ENCODE measurements at regions not wholly inside any gene's neighbourhood (a gene's known extent, or its start where the extent isn't known, plus 50 kb on each side); places are given as distances from the start of the nearest gene placed in this dataset.

GRCh38 chr3:84504761-84505160, 454.0 kb upstream of the CADM2 start:
- Histone ChIP-seq H3K79me1 (ENCODE audit: low read depth, low read length) (no peaks in the 10 kb centered on the region), H3K4me2 (ENCODE audit: insufficient read depth in 1 of 2, low read depth in 2 of 2, low read length in 2 of 2) (no peak overlapping the region), H2AK5ac (ENCODE audit: low read depth, low read length) (no peak overlapping the region), H4K8ac (ENCODE audit: extremely low read depth, insufficient read depth, low read length) (no peak overlapping the region), H2BK5ac (ENCODE audit: low read depth, low read length) (no peak overlapping the region), H3K9me3 (ENCODE audit: insufficient read depth in 2 of 2, low read depth in 1 of 2, low read length in 1 of 2) (no peaks in the 10 kb centered on the region), H3K27me3 (replicated peaks in 1 of 4; ENCODE audit: control insufficient read depth in 3 of 4, extremely low read depth in 1 of 4, insufficient read depth in 3 of 4, low read length in 3 of 4) (no peaks in the 10 kb centered on the region), H3K27ac (ENCODE audit: low read depth, low read length) (no peak overlapping the region), H3K79me2 (ENCODE audit: control insufficient read depth in 1 of 2, insufficient read depth in 2 of 2, low read length in 2 of 2) (no peaks in the 10 kb centered on the region), H3K4me1 (replicated peaks in 1 of 4; ENCODE audit: control insufficient read depth in 3 of 4, insufficient read depth in 4 of 4, low read length in 3 of 4) (no peaks in the 10 kb centered on the region), H3K36me3 (ENCODE audit: control insufficient read depth in 2 of 4, insufficient read depth in 4 of 4, low read length in 3 of 4) (no peaks in the 10 kb centered on the region), H3K14ac (ENCODE audit: insufficient read length) (no peak overlapping the region), H3K23me2 (ENCODE audit: low read depth, low read length) (no peaks in the 10 kb centered on the region), H2BK120ac (replicated peaks; ENCODE audit: low read depth, low read length) (no peak overlapping the region), H2BK20ac (ENCODE audit: low read length) (no peak overlapping the region), H4K5ac (ENCODE audit: insufficient read length, low read depth, low read length) (no peak overlapping the region), H3K4me3 (ENCODE audit: extremely low read depth in 1 of 4, insufficient read depth in 2 of 4, low read depth in 3 of 4, low read length in 4 of 4) (no peak overlapping the region), H3K23ac (ENCODE audit: insufficient read length) (no peak overlapping the region), H3K4ac (replicated peaks; ENCODE audit: insufficient read length, low read depth, low read length) (no peak overlapping the region), H2BK15ac (ENCODE audit: low read length) (no peak overlapping the region), H2BK12ac (ENCODE audit: low read depth, low read length) (no peak overlapping the region), H2AFZ (ENCODE audit: low read length) (no peak overlapping the region), H3K9ac (replicated peaks in 1 of 4; ENCODE audit: extremely low read depth in 1 of 4, low read depth in 3 of 4, low read length in 3 of 4) (no peak overlapping the region), H3K56ac (replicated peaks; ENCODE audit: insufficient read length, low read depth, low read length) (no peak overlapping the region), H4K20me1 (replicated peaks in 1 of 2; ENCODE audit: control insufficient read depth in 1 of 2, insufficient read depth in 2 of 2, low read length in 2 of 2) (no peaks in the 10 kb centered on the region), H3K18ac (ENCODE audit: extremely low read depth, low read length) (no peak overlapping the region), H4K91ac (replicated peaks; ENCODE audit: insufficient read length, low read length) (no peak overlapping the region)
- no peak for DNase-seq (ENCODE audit: low read depth in 1 of 2, low spot score in 2 of 2)
- 81% methylated on average over 1 of the region's 1 CpG; no CpG with 5 or more reads in 1 of the 2 experiments for WGBS, 2 experiments (ENCODE audit: extremely low coverage in 1 of 2, insufficient coverage in 1 of 2, insufficient read length in 1 of 2, insufficient replicate concordance in 2 of 2, low coverage in 1 of 2, low lambda C conversion rate in 2 of 2, missing lambda C conversion rate in 1 of 2)
- no peak for FAIRE-seq
- ChIA-PET POLR2A (ENCODE audit: partially characterized antibody) (no interaction called here), CTCF (ENCODE audit: partially characterized antibody) (no interaction called here)
- TF ChIP-seq EZH2 (IDR thresholded peaks at IDR 0.05; ENCODE audit: low read depth, low read length, severe bottlenecking) (no peak), SIRT6 (IDR thresholded peaks at IDR 0.05; ENCODE audit: low read length) (no peak), CHD2 (IDR thresholded peaks at IDR 0.05; ENCODE audit: low read length) (no peak), TEAD4 (IDR thresholded peaks at IDR 0.05; ENCODE audit: low read depth, low read length) (no peak), EP300 (IDR thresholded peaks at IDR 0.05; ENCODE audit: borderline replicate concordance in 1 of 2, low read depth in 2 of 2, low read length in 2 of 2) (no peak), JUN (IDR thresholded peaks at IDR 0.05; ENCODE audit: low read depth, low read length) (no peak)
